Esophagus muscularis mucosa (tissue), 4 donors: ENCODE measurements at regions not wholly inside any gene's neighbourhood (a gene's known extent, or its start where the extent isn't known, plus 50 kb on each side); places are given as distances from the start of the nearest gene placed in this dataset.
A peak's percentile ranks its signal among the peaks of the same experiment; 100 is the strongest.

Experiments
- DNase-seq: peaks from one replicate; pipeline ENCODE4 v3.0.0-alpha.2; 2017; ENCODE audit errors: extremely low spot score
- H3K27ac ChIP-seq, 4 donors: fragments of 200-600 bp; sonication (generic); replicated peaks in 1 of 4; 1 replicate in 3 of 4; 2 replicates in 1 of 4; pipeline ENCODE4 v1.5.1; 2016 to 2019; ENCODE audit warnings: mild to moderate bottlenecking in 1 of 4
- H3K27me3 ChIP-seq, 4 donors: fragments of 200-600 bp; sonication (generic); one replicate each; pipeline versions ENCODE4 v1.5.1 to v1.6.0; 2016 to 2019
- H3K36me3 ChIP-seq, 4 donors: fragments of 200-600 bp; sonication (generic); one replicate each; pipeline ENCODE4 v1.5.1; 2016 to 2019
- H3K4me1 ChIP-seq, 4 donors: fragments of 200-600 bp; sonication (generic); one replicate each; pipeline ENCODE4 v1.5.1; 2016 to 2019
- H3K4me3 ChIP-seq, 4 donors: fragments of 200-600 bp; sonication (generic); 1 replicate in 2 of 4; 2 replicates in 2 of 4; pipeline ENCODE4 v1.5.1; 2016 to 2019; ENCODE audit warnings: mild to moderate bottlenecking in 4 of 4, moderate library complexity in 1 of 4
- H3K9me3 ChIP-seq, 4 donors: fragments of 200-600 bp; sonication (generic); 1 replicate in 3 of 4; 2 replicates in 1 of 4; pipeline ENCODE4 v1.5.1; 2016 to 2019
- CTCF ChIP-seq, 3 experiments: fragments of 200-600 bp in 2 of 3; fragments of 450-650 bp in 1 of 3; sonication (generic) in 2 of 3; IDR thresholded peaks; one replicate each; pipeline ENCODE4 v1.5.1; 2017 to 2019; ENCODE audit warnings: antibody characterized with exemption in 3 of 3, mild to moderate bottlenecking in 2 of 3, moderate library complexity in 1 of 3
- EP300 ChIP-seq: sonication (generic); formaldehyde crosslinking; IDR thresholded peaks from one replicate; pipeline ENCODE4 v1.6.1; 2017; ENCODE audit warnings: antibody characterized with exemption
- POLR2A ChIP-seq: fragments of 450-650 bp; IDR thresholded peaks from one replicate; pipeline ENCODE4 v1.6.1; 2017; ENCODE audit warnings: antibody characterized with exemption, moderate library complexity, mild to moderate bottlenecking, low read depth
- POLR2AphosphoS5 ChIP-seq, 2 donors: sonication (generic); formaldehyde crosslinking; IDR thresholded peaks; one replicate each; pipeline ENCODE4 v1.6.1; 2017; ENCODE audit warnings: antibody characterized with exemption in 2 of 2
- WGBS: methylation state at CpG from one replicate; pipeline ENCODE4 v1.1.5; 2018; 5-methylcytosine and 5-hydroxymethylcytosine counted together
- intact Hi-C: fragments of 100-400 bp; cut with DNase I; formaldehyde crosslinking; loops from one replicate; pipeline ENCODE4 v1.15.1; 2023

GRCh38 chr4:136412708-136413107 lies 1119.6 kb downstream of the PCDH18 start:
- H3K9me3 ChIP-seq = no peaks in the 10 kb centered on the region
- no peak overlapping the region for H3K4me3 ChIP-seq
- H3K27ac ChIP-seq = no peak overlapping the region
- H3K4me1 ChIP-seq = no peaks in the 10 kb centered on the region
- DNase-seq = no peak
- 77% methylated on average over 2 of the region's 2 CpGs for WGBS
- intact Hi-C loops = no loop called here
- H3K27me3 ChIP-seq = no peaks in the 10 kb centered on the region
- no peaks in the 10 kb centered on the region for H3K36me3 ChIP-seq
- TF ChIP-seq EP300 (no peak), POLR2A (no peak), CTCF (IDR thresholded peaks at IDR 0.05) (no peak), POLR2AphosphoS5 (IDR thresholded peaks at IDR 0.05) (no peak)

- 61% methylated on average over 5 of the region's 5 CpGs for WGBS
- H3K4me3 ChIP-seq = no peak overlapping the region
- TF ChIP-seq EP300 (no peak), POLR2AphosphoS5 (IDR thresholded peaks at IDR 0.05) (no peak), CTCF (IDR thresholded peaks at IDR 0.05) (peak in 1 of 3 experiments; percentile 24), POLR2A (no peak)
- intact Hi-C loops = no loop called here
- H3K27me3 ChIP-seq = no peaks in the 10 kb centered on the region
- no peaks in the 10 kb centered on the region for H3K36me3 ChIP-seq
- H3K9me3 ChIP-seq = no peaks in the 10 kb centered on the region
- no peak for DNase-seq
- H3K4me1 ChIP-seq = peaks cover 0 to 4% (median 0%) of the 10 kb centered on the region in 4 donors
- H3K27ac ChIP-seq = no peak overlapping the region
These were observed 1131.5 kb downstream of the PCDH18 start for GRCh38 chr4:136400829-136401228.

- Histone ChIP-seq H3K27ac (no peak overlapping the region), H3K4me1 (no peaks in the 10 kb centered on the region), H3K36me3 (no peaks in the 10 kb centered on the region), H3K27me3 (no peaks in the 10 kb centered on the region), H3K9me3 (no peaks in the 10 kb centered on the region), H3K4me3 (peak overlapping the region in 2 of 4 donors; percentile 10 to 21)
- intact Hi-C loops = no loop called here
- no peak for DNase-seq
- TF ChIP-seq EP300 = no peak
- TF ChIP-seq POLR2AphosphoS5 (IDR thresholded peaks at IDR 0.05) = no peak
- no peak for TF ChIP-seq CTCF (IDR thresholded peaks at IDR 0.05)
- no peak for TF ChIP-seq POLR2A
- 97% methylated on average over 22 of the region's 44 CpGs for WGBS
These were observed 1137.0 kb downstream of the PCDH18 start for GRCh38 chr4:136395212-136395722.

- intact Hi-C loops = no loop called here
- no peak for DNase-seq
- Histone ChIP-seq H3K27ac (no peak overlapping the region), H3K9me3 (no peaks in the 10 kb centered on the region), H3K4me1 (no peaks in the 10 kb centered on the region), H3K27me3 (no peaks in the 10 kb centered on the region), H3K36me3 (no peaks in the 10 kb centered on the region), H3K4me3 (no peak overlapping the region)
- no peak for TF ChIP-seq POLR2AphosphoS5 (IDR thresholded peaks at IDR 0.05)
- TF ChIP-seq CTCF (IDR thresholded peaks at IDR 0.05) = no peak
- no peak for TF ChIP-seq POLR2A
- TF ChIP-seq EP300 = no peak
These were observed 1139.7 kb downstream of the PCDH18 start for GRCh38 chr4:136392576-136392975.

GRCh38 chr4:136390824-136391223 lies 1141.5 kb downstream of the PCDH18 start:
- 98% methylated on average over 1 of the region's 1 CpG for WGBS
- H3K36me3 ChIP-seq = no peaks in the 10 kb centered on the region
- H3K27ac ChIP-seq = no peak overlapping the region
- no peak overlapping the region for H3K4me3 ChIP-seq
- H3K9me3 ChIP-seq = no peaks in the 10 kb centered on the region
- TF ChIP-seq CTCF (IDR thresholded peaks at IDR 0.05) (no peak), POLR2AphosphoS5 (IDR thresholded peaks at IDR 0.05) (no peak), EP300 (no peak), POLR2A (no peak)
- H3K27me3 ChIP-seq = no peaks in the 10 kb centered on the region
- no peaks in the 10 kb centered on the region for H3K4me1 ChIP-seq
- intact Hi-C loops = no loop called here
- DNase-seq = no peak
